ENCODE measurements at regions not wholly inside any gene's neighbourhood (a gene's known extent, or its start where the extent isn't known, plus 50 kb on each side); places are given as distances from the start of the nearest gene placed in this dataset.

DNA sequence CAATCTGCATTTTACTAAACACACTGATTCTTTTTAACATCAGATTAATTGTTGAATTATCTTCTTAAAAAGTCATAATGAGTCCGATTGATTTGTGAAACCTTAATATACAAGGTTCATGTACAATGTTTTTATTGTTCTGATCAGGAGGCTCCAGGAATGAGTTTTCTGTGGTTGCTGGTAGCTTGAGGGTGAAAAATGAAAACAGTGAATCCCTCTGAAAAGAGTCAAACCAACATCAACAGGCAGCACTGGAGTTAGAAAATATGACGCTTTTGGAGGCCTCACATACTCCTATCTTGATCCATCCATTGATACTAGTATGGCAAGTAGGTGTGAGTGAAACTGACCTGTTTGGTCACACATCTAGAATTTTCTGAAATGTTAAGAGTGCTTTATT, 216.3 kb upstream of the ETAA1 start:
- H3K4me1 ChIP-seq (ENCODE audit: insufficient read depth, low read length) = no peaks in the 10 kb centered on the region
- no CpG with 5 or more reads among the region's 2 CpGs for WGBS (ENCODE audit: extremely low coverage, insufficient read length, low lambda C conversion rate)
- H3K23ac ChIP-seq (ENCODE audit: insufficient read length, low read depth, low read length) = no peak overlapping the region
- H4K8ac ChIP-seq (replicated peaks; ENCODE audit: insufficient read length, low read depth, low read length) = no peak overlapping the region
- no peak overlapping the region for H3K4me2 ChIP-seq (ENCODE audit: insufficient read depth, insufficient read length, low read length)
- Mint-ChIP-seq H3K9me3 (no peaks in the 10 kb centered on the region), H3K27ac (no peak overlapping the region), H3K4me3 (no peak overlapping the region), H3K27me3 (ENCODE audit: low read depth) (no peaks in the 10 kb centered on the region), H3K36me3 (ENCODE audit: insufficient read depth in 1 of 3, low read depth in 3 of 3) (no peaks in the 10 kb centered on the region), H3K4me1 (no peaks in the 10 kb centered on the region)
- no peak overlapping the region for H2BK5ac ChIP-seq (ENCODE audit: insufficient read length, low read length)
- no peak overlapping the region for H3K56ac ChIP-seq (ENCODE audit: insufficient read length, low read depth, low read length)
- H3K79me2 ChIP-seq (ENCODE audit: insufficient read depth, low read length) = no peaks in the 10 kb centered on the region
- no peaks in the 10 kb centered on the region for H3K27me3 ChIP-seq (ENCODE audit: insufficient read depth, low read length)
- no peak overlapping the region for H2BK120ac ChIP-seq (ENCODE audit: low read depth, low read length, poor library complexity, severe bottlenecking)
- no peak overlapping the region for H4K5ac ChIP-seq (ENCODE audit: insufficient read length, low read depth, low read length)
- no peak overlapping the region for H2BK15ac ChIP-seq (ENCODE audit: low read depth, low read length)
- H2BK12ac ChIP-seq (ENCODE audit: insufficient read length, low read depth, low read length) = no peak overlapping the region
- DNase-seq = no peak
- TF ChIP-seq, protein P1, sequence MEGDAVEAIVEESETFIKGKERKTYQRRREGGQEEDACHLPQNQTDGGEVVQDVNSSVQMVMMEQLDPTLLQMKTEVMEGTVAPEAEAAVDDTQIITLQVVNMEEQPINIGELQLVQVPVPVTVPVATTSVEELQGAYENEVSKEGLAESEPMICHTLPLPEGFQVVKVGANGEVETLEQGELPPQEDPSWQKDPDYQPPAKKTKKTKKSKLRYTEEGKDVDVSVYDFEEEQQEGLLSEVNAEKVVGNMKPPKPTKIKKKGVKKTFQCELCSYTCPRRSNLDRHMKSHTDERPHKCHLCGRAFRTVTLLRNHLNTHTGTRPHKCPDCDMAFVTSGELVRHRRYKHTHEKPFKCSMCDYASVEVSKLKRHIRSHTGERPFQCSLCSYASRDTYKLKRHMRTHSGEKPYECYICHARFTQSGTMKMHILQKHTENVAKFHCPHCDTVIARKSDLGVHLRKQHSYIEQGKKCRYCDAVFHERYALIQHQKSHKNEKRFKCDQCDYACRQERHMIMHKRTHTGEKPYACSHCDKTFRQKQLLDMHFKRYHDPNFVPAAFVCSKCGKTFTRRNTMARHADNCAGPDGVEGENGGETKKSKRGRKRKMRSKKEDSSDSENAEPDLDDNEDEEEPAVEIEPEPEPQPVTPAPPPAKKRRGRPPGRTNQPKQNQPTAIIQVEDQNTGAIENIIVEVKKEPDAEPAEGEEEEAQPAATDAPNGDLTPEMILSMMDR (conservative IDR thresholded peaks at IDR 0.05) = no peak
- H3K23me2 ChIP-seq (ENCODE audit: insufficient read length, low read depth, low read length, poor library complexity, severe bottlenecking) = no peaks in the 10 kb centered on the region
- no peak overlapping the region for H3T11ph ChIP-seq (ENCODE audit: low read length)
- H3K14ac ChIP-seq (ENCODE audit: insufficient read depth, low read length) = no peak overlapping the region
- no peak overlapping the region for H4K91ac ChIP-seq (ENCODE audit: insufficient read length, low read depth, low read length)
- H3K79me1 ChIP-seq (ENCODE audit: insufficient read depth, low read depth, low read length, poor library complexity, severe bottlenecking) = no peaks in the 10 kb centered on the region
- no peak overlapping the region for H2AK5ac ChIP-seq (ENCODE audit: insufficient read length, low read length)
- H3K27ac ChIP-seq (ENCODE audit: insufficient read length, low read depth, low read length) = no peak overlapping the region
- no peak overlapping the region for H3K18ac ChIP-seq (ENCODE audit: insufficient read length, low read depth, low read length)
- no peaks in the 10 kb centered on the region for H4K20me1 ChIP-seq (ENCODE audit: control insufficient read depth, insufficient read depth, insufficient read length)
- no peak overlapping the region for H2BK20ac ChIP-seq (ENCODE audit: low read depth, low read length, poor library complexity, severe bottlenecking)
- no peak overlapping the region for H2AFZ ChIP-seq (ENCODE audit: low read length)
- H3K4ac ChIP-seq (ENCODE audit: low read depth, low read length) = no peak overlapping the region
- no peaks in the 10 kb centered on the region for H3K9me3 ChIP-seq (ENCODE audit: control insufficient read depth, low read depth, low read length)
- no peak overlapping the region for H3K9ac ChIP-seq (ENCODE audit: extremely low read depth, insufficient read length, low read length)

Data from H9 (cell line).